K562 (cell line): ENCODE measurements at regions not wholly inside any gene's neighbourhood (a gene's known extent, or its start where the extent isn't known, plus 50 kb on each side); places are given as distances from the start of the nearest gene placed in this dataset.

Experiments
- ARHGAP35 ChIP-seq: fragments of 450-650 bp; IDR thresholded peaks from 2 replicates; pipeline ENCODE4 v1.6.1; 2018; ENCODE audit not compliant: partially characterized antibody
- ERF ChIP-seq: fragments of 450-650 bp; formaldehyde crosslinking; IDR thresholded peaks from 2 replicates; pipeline ENCODE4 v1.4.0; 2020; ENCODE audit warnings: mild to moderate bottlenecking, mixed read lengths
- EZH2 ChIP-seq: IDR thresholded peaks from 2 replicates; pipeline ENCODE4 v1.6.1; 2012; ENCODE audit warnings: low read depth, mild to moderate bottlenecking, inconsistent platforms, low read length, borderline replicate concordance
- KLF1 ChIP-seq: fragments of 450-650 bp; IDR thresholded peaks from 2 replicates; pipeline ENCODE4 v1.6.1; 2016; ENCODE audit warnings: missing genetic modification characterization, missing compliant biosample characterization
- MAFF ChIP-seq: IDR thresholded peaks from 2 replicates; pipeline ENCODE4 v1.6.1; 2012; ENCODE audit warnings: low read length, improper control_type of control experiment
- MAZ ChIP-seq, 2 experiments: fragments of 450-650 bp in 1 of 2; sonication (generic) in 1 of 2; formaldehyde crosslinking; IDR thresholded peaks in 1 of 2; conservative IDR thresholded peaks in 1 of 2; 2 replicates each; pipeline versions ENCODE4 v1.4.0 to v1.5.0; 2020; ENCODE audit warnings: mild to moderate bottlenecking in 1 of 2, missing genetic modification reagents in 1 of 2
- ZBTB33 ChIP-seq: sonication (generic); formaldehyde crosslinking; IDR thresholded peaks from 2 replicates; pipeline ENCODE4 v1.8.1; 2023; ENCODE audit warnings: mild to moderate bottlenecking, missing genetic modification reagents

- no peak for TF ChIP-seq KLF1 (tag)
- no peak for TF ChIP-seq MAFF
- TF ChIP-seq MAZ (CRISPR knock-in tag; conservative IDR thresholded peaks at IDR 0.05 in 1 of 2, IDR thresholded peaks at IDR 0.05 in 1 of 2) = no peak
- TF ChIP-seq ARHGAP35 = no peak
- TF ChIP-seq ERF (CRISPR knock-in tag) = no peak
- TF ChIP-seq EZH2 = no peak
- TF ChIP-seq ZBTB33 (CRISPR knock-in tag) = no peak
Observed at GRCh38 chr10:65765006-65765541, 1160.8 kb upstream of the LRRTM3 start.
